H1 (cell line): ENCODE measurements at regions not wholly inside any gene's neighbourhood (a gene's known extent, or its start where the extent isn't known, plus 50 kb on each side); places are given as distances from the start of the nearest gene placed in this dataset.

ENCODE experiments used
- CTCF ChIA-PET: fragments of 300-600 bp; sonication (Branson Sonifier 250); formaldehyde crosslinking; loops from one replicate; lab custom pipeline; 2021; ENCODE audit not compliant: partially characterized antibody; lab: Charles Lee
- POLR2A ChIA-PET: fragments of 300-600 bp; sonication (Branson Sonifier 250); formaldehyde crosslinking; loops from one replicate; lab custom pipeline; 2021; ENCODE audit warnings: inconsistent platforms; ENCODE audit not compliant: partially characterized antibody; lab: Charles Lee
- DNase-seq, 2 experiments: peaks; one replicate each; pipeline versions ENCODE4 v3.0.0 to v3.0.0-alpha.2; 2010 to 2022; ENCODE audit warnings: low spot score in 2 of 2, low read depth in 1 of 2, mixed read lengths in 1 of 2
- FAIRE-seq: peaks from 2 replicates; lab custom pipeline; 2011; peaks lifted over from hg19 to GRCh38; lab: Jason Lieb, UNC
- H2AFZ ChIP-seq: 2 replicates; pipeline ENCODE4 v1.8.1; 2012; ENCODE audit warnings: low read length, inconsistent platforms
- H2AK5ac ChIP-seq: 2 replicates; pipeline ENCODE4 v1.6.1; 2013; ENCODE audit warnings: low read depth, low read length
- H2BK120ac ChIP-seq: replicated peaks from 2 replicates; pipeline ENCODE3; 2013; ENCODE audit warnings: low read depth, low read length, inconsistent platforms
- H2BK12ac ChIP-seq: 2 replicates; pipeline ENCODE4 v1.6.1; 2013; ENCODE audit warnings: low read depth, low read length
- H2BK15ac ChIP-seq: 2 replicates; pipeline ENCODE4 v1.6.1; 2013; ENCODE audit warnings: low read length
- H2BK20ac ChIP-seq: 2 replicates; pipeline ENCODE4 v1.6.1; 2013; ENCODE audit warnings: low read length
- H2BK5ac ChIP-seq: 2 replicates; pipeline ENCODE4 v1.6.1; 2013; ENCODE audit warnings: low read depth, low read length
- H3K14ac ChIP-seq: 2 replicates; pipeline ENCODE4 v1.6.1; 2013; ENCODE audit warnings: inconsistent platforms; ENCODE audit not compliant: insufficient read length
- H3K18ac ChIP-seq: 2 replicates; pipeline ENCODE4 v1.6.1; 2013; ENCODE audit warnings: low read length; ENCODE audit errors: extremely low read depth
- H3K23ac ChIP-seq: 2 replicates; pipeline ENCODE4 v1.6.1; 2013; ENCODE audit warnings: inconsistent platforms; ENCODE audit not compliant: insufficient read length
- H3K23me2 ChIP-seq: 2 replicates; pipeline ENCODE4 v1.6.1; 2013; ENCODE audit warnings: low read depth, low read length
- H3K27ac ChIP-seq: 2 replicates; pipeline ENCODE4 v1.6.1; 2011; ENCODE audit warnings: low read depth, low read length, inconsistent platforms
- H3K27me3 ChIP-seq, 4 experiments: replicated peaks in 1 of 4; 1 replicate in 1 of 4; 2 replicates in 3 of 4; pipeline versions ENCODE4 v1.6.1 to v1.8.1; 2011 to 2013; ENCODE audit warnings: low read length in 3 of 4, mild to moderate bottlenecking in 3 of 4, inconsistent platforms in 2 of 4, mixed read lengths in 2 of 4, moderate library complexity in 1 of 4; ENCODE audit not compliant: control insufficient read depth in 3 of 4, insufficient read depth in 3 of 4; ENCODE audit errors: extremely low read depth in 1 of 4
- H3K36me3 ChIP-seq, 4 experiments: 2 replicates each; pipeline versions ENCODE4 v1.6.1 to v1.8.1; 2011 to 2013; ENCODE audit warnings: mild to moderate bottlenecking in 4 of 4, low read length in 3 of 4, moderate library complexity in 2 of 4, control low read depth in 1 of 4, inconsistent platforms in 1 of 4; ENCODE audit not compliant: insufficient read depth in 4 of 4, control insufficient read depth in 2 of 4
- H3K4ac ChIP-seq: replicated peaks from 2 replicates; pipeline ENCODE3; 2013; ENCODE audit warnings: low read length, low read depth, mixed read lengths, inconsistent platforms; ENCODE audit not compliant: insufficient read length
- H3K4me1 ChIP-seq, 4 experiments: replicated peaks in 1 of 4; 1 replicate in 1 of 4; 2 replicates in 3 of 4; pipeline versions ENCODE4 v1.6.1 to v1.8.1; 2011 to 2013; ENCODE audit warnings: low read length in 3 of 4, inconsistent platforms in 2 of 4, mixed read lengths in 1 of 4; ENCODE audit not compliant: insufficient read depth in 4 of 4, control insufficient read depth in 3 of 4
- H3K4me2 ChIP-seq, 2 experiments: 2 replicates each; pipeline versions ENCODE4 v1.6.1 to v1.8.1; 2011 to 2013; ENCODE audit warnings: low read depth in 2 of 2, low read length in 2 of 2, control low read depth in 1 of 2, inconsistent platforms in 1 of 2, mild to moderate bottlenecking in 1 of 2; ENCODE audit not compliant: insufficient read depth in 1 of 2
- H3K4me3 ChIP-seq, 4 experiments: fragments of 200-600, 300-600 bp in 1 of 4; sonication (generic), shearing (Covaris generic), sonication (Bioruptor Twin) in 1 of 4; 2 replicates each; pipeline versions ENCODE4 v1.5.1 to v1.8.1; 2011 to 2016; ENCODE audit warnings: low read length in 4 of 4, low read depth in 3 of 4, control low read depth in 2 of 4, inconsistent platforms in 2 of 4, mild to moderate bottlenecking in 2 of 4, mixed read lengths in 1 of 4, moderate library complexity in 1 of 4; ENCODE audit not compliant: insufficient read depth in 2 of 4; ENCODE audit errors: extremely low read depth in 1 of 4
- H3K56ac ChIP-seq: replicated peaks from 2 replicates; pipeline ENCODE3; 2013; ENCODE audit warnings: low read depth, mild to moderate bottlenecking, mixed read lengths, low read length, inconsistent platforms; ENCODE audit not compliant: insufficient read length
- H3K79me1 ChIP-seq: 2 replicates; pipeline ENCODE4 v1.6.1; 2013; ENCODE audit warnings: low read depth, low read length, control low read depth
- H3K79me2 ChIP-seq, 2 experiments: 2 replicates each; pipeline versions ENCODE4 v1.6.1 to v1.8.1; 2012 to 2013; ENCODE audit warnings: low read length in 2 of 2, mild to moderate bottlenecking in 2 of 2, inconsistent platforms in 1 of 2; ENCODE audit not compliant: insufficient read depth in 2 of 2, control insufficient read depth in 1 of 2
- H3K9ac ChIP-seq, 4 experiments: replicated peaks in 1 of 4; 1 replicate in 1 of 4; 2 replicates in 3 of 4; pipeline versions ENCODE4 v1.6.1 to v1.8.1; 2011 to 2013; ENCODE audit warnings: low read depth in 3 of 4, low read length in 3 of 4, control low read depth in 2 of 4, mild to moderate bottlenecking in 2 of 4, moderate library complexity in 2 of 4, inconsistent platforms in 1 of 4; ENCODE audit errors: extremely low read depth in 1 of 4
- H3K9me3 ChIP-seq, 2 experiments: 2 replicates each; pipeline versions ENCODE4 v1.6.1 to v1.8.1; 2012 to 2013; ENCODE audit warnings: mild to moderate bottlenecking in 2 of 2, moderate library complexity in 2 of 2, control low read depth in 1 of 2, inconsistent platforms in 1 of 2, low read depth in 1 of 2, low read length in 1 of 2, mixed read lengths in 1 of 2; ENCODE audit not compliant: insufficient read depth in 2 of 2
- H4K20me1 ChIP-seq, 2 experiments: replicated peaks in 1 of 2; 2 replicates each; pipeline versions ENCODE3 to v1.8.1; 2011 to 2013; ENCODE audit warnings: inconsistent platforms in 2 of 2, low read length in 2 of 2, mild to moderate bottlenecking in 1 of 2; ENCODE audit not compliant: insufficient read depth in 2 of 2, control insufficient read depth in 1 of 2
- H4K5ac ChIP-seq: 2 replicates; pipeline ENCODE4 v1.6.1; 2013; ENCODE audit warnings: low read length, low read depth, mixed read lengths, inconsistent platforms; ENCODE audit not compliant: insufficient read length
- H4K8ac ChIP-seq: 2 replicates; pipeline ENCODE4 v1.8.0; 2013; ENCODE audit warnings: mild to moderate bottlenecking, moderate library complexity, low read length, inconsistent platforms; ENCODE audit not compliant: insufficient read depth; ENCODE audit errors: extremely low read depth
- H4K91ac ChIP-seq: replicated peaks from 2 replicates; pipeline ENCODE3; 2013; ENCODE audit warnings: low read length, mixed read lengths, inconsistent platforms; ENCODE audit not compliant: insufficient read length
- ASH2L ChIP-seq: fragments of 200-600, 300-600 bp; sonication (generic); IDR thresholded peaks from one replicate; pipeline ENCODE4 v1.7.1; 2017; ENCODE audit warnings: low read length
- CHD2 ChIP-seq: IDR thresholded peaks from 2 replicates; pipeline ENCODE4 v1.6.1; 2012; ENCODE audit warnings: low read length, improper control_type of control experiment
- CREB1 ChIP-seq: IDR thresholded peaks from 2 replicates; pipeline ENCODE4 v1.6.1; 2012; ENCODE audit warnings: inconsistent platforms
- E2F6 ChIP-seq: IDR thresholded peaks from 2 replicates; pipeline ENCODE4 v1.6.1; 2012; ENCODE audit warnings: inconsistent platforms
- EGR1 ChIP-seq: IDR thresholded peaks from 2 replicates; pipeline ENCODE4 v1.6.1; 2011; ENCODE audit warnings: low read depth, low read length, borderline replicate concordance
- EZH2 ChIP-seq: fragments of 200-600 bp; sonication (generic); IDR thresholded peaks from 2 replicates; pipeline ENCODE4 v1.7.1; 2012; ENCODE audit warnings: low read depth, mild to moderate bottlenecking, moderate library complexity, low read length, inconsistent platforms; ENCODE audit not compliant: severe bottlenecking
- GTF2F1 ChIP-seq: IDR thresholded peaks from 2 replicates; pipeline ENCODE4 v1.6.1; 2012; ENCODE audit warnings: low read depth, low read length, improper control_type of control experiment, borderline replicate concordance
- KDM1A ChIP-seq: fragments of 200-600, 300-600 bp; sonication (generic); IDR thresholded peaks from 2 replicates; pipeline ENCODE4 v1.7.1; 2016; ENCODE audit warnings: mild to moderate bottlenecking, low read length, borderline replicate concordance
- KDM4A ChIP-seq: IDR thresholded peaks from one replicate; pipeline ENCODE4 v1.7.1; 2012; ENCODE audit warnings: low read depth, mild to moderate bottlenecking, moderate library complexity, low read length, inconsistent platforms; ENCODE audit not compliant: severe bottlenecking
- MAFK ChIP-seq: IDR thresholded peaks from 2 replicates; pipeline ENCODE4 v1.6.1; 2012; ENCODE audit warnings: low read depth, mild to moderate bottlenecking, improper control_type of control experiment, low read length
- MAX ChIP-seq: IDR thresholded peaks from 2 replicates; pipeline ENCODE4 v1.6.1; 2012; ENCODE audit warnings: inconsistent platforms
- NANOG ChIP-seq: IDR thresholded peaks from 2 replicates; pipeline ENCODE4 v1.6.1; 2011; ENCODE audit warnings: low read length, low read depth, mild to moderate bottlenecking, inconsistent platforms; ENCODE audit not compliant: insufficient read depth, poor library complexity, severe bottlenecking
- NRF1 ChIP-seq: IDR thresholded peaks from 2 replicates; pipeline ENCODE4 v1.6.1; 2011; ENCODE audit warnings: mild to moderate bottlenecking, low read depth, low read length, improper control_type of control experiment
- POLR2A ChIP-seq, 2 experiments: IDR thresholded peaks; 1 replicate in 1 of 2; 2 replicates in 1 of 2; pipeline ENCODE4 v1.6.1; 2011; ENCODE audit warnings: low read depth in 2 of 2, low read length in 2 of 2, mild to moderate bottlenecking in 2 of 2; ENCODE audit errors: control extremely low read depth in 1 of 2
- TCF12 ChIP-seq: IDR thresholded peaks from 2 replicates; pipeline ENCODE4 v1.6.1; 2011; ENCODE audit warnings: low read depth, mild to moderate bottlenecking, low read length
- WGBS, 2 experiments: shearing (Covaris generic) in 1 of 2; methylation state at CpG; one replicate each; pipeline versions ENCODE4 v1.1.6 to v1.1.7; 2013 to 2015; ENCODE audit warnings: low lambda C conversion rate in 2 of 2, mixed read lengths in 2 of 2, inconsistent platforms in 1 of 2, low coverage in 1 of 2, missing lambda C conversion rate in 1 of 2; ENCODE audit not compliant: insufficient replicate concordance in 2 of 2, insufficient coverage in 1 of 2, insufficient read length in 1 of 2; ENCODE audit errors: extremely low coverage in 1 of 2, missing lambda C conversion rate in 1 of 2; 5-methylcytosine and 5-hydroxymethylcytosine counted together

GRCh38 chr4:57274082-57274481 lies 163.9 kb upstream of the IGFBP7 start:
- no peaks in the 10 kb centered on the region for H3K23me2 ChIP-seq
- no peak for DNase-seq
- H2BK15ac ChIP-seq: no peak overlapping the region
- no peaks in the 10 kb centered on the region for H3K79me2 ChIP-seq
- no peak overlapping the region for H2BK12ac ChIP-seq
- H2BK120ac ChIP-seq: no peak overlapping the region
- H3K23ac ChIP-seq: no peak overlapping the region
- H4K20me1 ChIP-seq: no peaks in the 10 kb centered on the region
- H3K9ac ChIP-seq: no peak overlapping the region
- H3K27ac ChIP-seq: no peak overlapping the region
- peaks cover 0 to 6% (median 0%) of the 10 kb centered on the region in 4 experiments; a peak in 1 of 7 replicates for H3K4me1 ChIP-seq
- H3K79me1 ChIP-seq: no peaks in the 10 kb centered on the region
- no peak overlapping the region for H2BK5ac ChIP-seq
- H2AFZ ChIP-seq: no peak overlapping the region
- H2AK5ac ChIP-seq: no peak overlapping the region
- no peak overlapping the region for H4K91ac ChIP-seq
- no peak overlapping the region for H3K4ac ChIP-seq
- no peaks in the 10 kb centered on the region for H3K9me3 ChIP-seq
- no peak overlapping the region for H3K4me2 ChIP-seq
- H3K27me3 ChIP-seq: no peaks in the 10 kb centered on the region
- no peak overlapping the region for H3K4me3 ChIP-seq
- ChIA-PET POLR2A (no interaction called here), CTCF (interaction anchor here (1.3 to 1.8 kb wide), 2 partner anchors 12 to 111 kb away, joined by 5 to 6 read pairs; no protein-coding TSS in a partner anchor)
- no peaks in the 10 kb centered on the region for H3K36me3 ChIP-seq
- no peak overlapping the region for H3K18ac ChIP-seq
- H4K8ac ChIP-seq: no peak overlapping the region
- H3K56ac ChIP-seq: no peak overlapping the region
- no peak overlapping the region for H3K14ac ChIP-seq
- H4K5ac ChIP-seq: no peak overlapping the region
- FAIRE-seq: no peak
- no peak overlapping the region for H2BK20ac ChIP-seq
- whole genome bisulfite sequencing, 2 experiments: 87% methylated on average over 2 of the region's 2 CpGs; no CpG with 5 or more reads in 1 of the 2 experiments
- TF ChIP-seq MAFK (no peak), MAX (no peak), KDM4A (no peak), CHD2 (no peak), EZH2 (no peak), EGR1 (no peak), E2F6 (no peak), POLR2A (IDR thresholded peaks at IDR 0.05; ENCODE audit: control extremely low read depth in 1 of 2, low read depth in 2 of 2, low read length in 2 of 2) (no peak), CREB1 (no peak), KDM1A (no peak), GTF2F1 (no peak), TCF12 (no peak), ASH2L (no peak), NANOG (no peak), NRF1 (no peak)
